ENCODE measurements at regions not wholly inside any gene's neighbourhood (a gene's known extent, or its start where the extent isn't known, plus 50 kb on each side); places are given as distances from the start of the nearest gene placed in this dataset.

- TF ChIP-seq, protein P1, sequence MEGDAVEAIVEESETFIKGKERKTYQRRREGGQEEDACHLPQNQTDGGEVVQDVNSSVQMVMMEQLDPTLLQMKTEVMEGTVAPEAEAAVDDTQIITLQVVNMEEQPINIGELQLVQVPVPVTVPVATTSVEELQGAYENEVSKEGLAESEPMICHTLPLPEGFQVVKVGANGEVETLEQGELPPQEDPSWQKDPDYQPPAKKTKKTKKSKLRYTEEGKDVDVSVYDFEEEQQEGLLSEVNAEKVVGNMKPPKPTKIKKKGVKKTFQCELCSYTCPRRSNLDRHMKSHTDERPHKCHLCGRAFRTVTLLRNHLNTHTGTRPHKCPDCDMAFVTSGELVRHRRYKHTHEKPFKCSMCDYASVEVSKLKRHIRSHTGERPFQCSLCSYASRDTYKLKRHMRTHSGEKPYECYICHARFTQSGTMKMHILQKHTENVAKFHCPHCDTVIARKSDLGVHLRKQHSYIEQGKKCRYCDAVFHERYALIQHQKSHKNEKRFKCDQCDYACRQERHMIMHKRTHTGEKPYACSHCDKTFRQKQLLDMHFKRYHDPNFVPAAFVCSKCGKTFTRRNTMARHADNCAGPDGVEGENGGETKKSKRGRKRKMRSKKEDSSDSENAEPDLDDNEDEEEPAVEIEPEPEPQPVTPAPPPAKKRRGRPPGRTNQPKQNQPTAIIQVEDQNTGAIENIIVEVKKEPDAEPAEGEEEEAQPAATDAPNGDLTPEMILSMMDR (IDR thresholded peaks at IDR 0.05; ENCODE audit: borderline replicate concordance, extremely low read depth, low read length, poor library complexity, severe bottlenecking): no peak
- no peak for TF ChIP-seq EZH2 (IDR thresholded peaks at IDR 0.05; ENCODE audit: borderline replicate concordance, low read depth, low read length, severe bottlenecking)
These were observed 146.9 kb upstream of the POU3F3 start for GRCh38 chr2:104707056-104707455.
